ENCODE measurements at regions not wholly inside any gene's neighbourhood (a gene's known extent, or its start where the extent isn't known, plus 50 kb on each side); places are given as distances from the start of the nearest gene placed in this dataset.

GRCh38 chr13:22173610-22174009 lies 502.7 kb downstream of the FGF9 start:
- TF ChIP-seq RAD21 (IDR thresholded peaks at IDR 0.05; ENCODE audit: low read depth) (no peak), TCF7L2 (IDR thresholded peaks at IDR 0.05; ENCODE audit: borderline replicate concordance, extremely low read depth, insufficient read depth, insufficient read length) (no peak), POLR2A (IDR thresholded peaks at IDR 0.05; ENCODE audit: borderline replicate concordance, extremely low read depth, insufficient read depth, insufficient read length) (no peak), SIN3A (IDR thresholded peaks at IDR 0.05; ENCODE audit: low read depth) (no peak), EZH2 (IDR thresholded peaks at IDR 0.05) (no peak), FOSL1 (IDR thresholded peaks at IDR 0.05; ENCODE audit: low read depth) (peak; percentile 74), POLR2AphosphoS5 (IDR thresholded peaks at IDR 0.05; ENCODE audit: low read depth, low read length) (no peak)
- TF ChIP-seq, protein P1, sequence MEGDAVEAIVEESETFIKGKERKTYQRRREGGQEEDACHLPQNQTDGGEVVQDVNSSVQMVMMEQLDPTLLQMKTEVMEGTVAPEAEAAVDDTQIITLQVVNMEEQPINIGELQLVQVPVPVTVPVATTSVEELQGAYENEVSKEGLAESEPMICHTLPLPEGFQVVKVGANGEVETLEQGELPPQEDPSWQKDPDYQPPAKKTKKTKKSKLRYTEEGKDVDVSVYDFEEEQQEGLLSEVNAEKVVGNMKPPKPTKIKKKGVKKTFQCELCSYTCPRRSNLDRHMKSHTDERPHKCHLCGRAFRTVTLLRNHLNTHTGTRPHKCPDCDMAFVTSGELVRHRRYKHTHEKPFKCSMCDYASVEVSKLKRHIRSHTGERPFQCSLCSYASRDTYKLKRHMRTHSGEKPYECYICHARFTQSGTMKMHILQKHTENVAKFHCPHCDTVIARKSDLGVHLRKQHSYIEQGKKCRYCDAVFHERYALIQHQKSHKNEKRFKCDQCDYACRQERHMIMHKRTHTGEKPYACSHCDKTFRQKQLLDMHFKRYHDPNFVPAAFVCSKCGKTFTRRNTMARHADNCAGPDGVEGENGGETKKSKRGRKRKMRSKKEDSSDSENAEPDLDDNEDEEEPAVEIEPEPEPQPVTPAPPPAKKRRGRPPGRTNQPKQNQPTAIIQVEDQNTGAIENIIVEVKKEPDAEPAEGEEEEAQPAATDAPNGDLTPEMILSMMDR (IDR thresholded peaks at IDR 0.05 in 2 of 3, conservative IDR thresholded peaks at IDR 0.05 in 1 of 3; ENCODE audit: borderline replicate concordance in 1 of 3, insufficient read depth in 1 of 3, low read depth in 2 of 3, low read length in 2 of 3): no peak
- TF ChIP-seq, protein P2, sequence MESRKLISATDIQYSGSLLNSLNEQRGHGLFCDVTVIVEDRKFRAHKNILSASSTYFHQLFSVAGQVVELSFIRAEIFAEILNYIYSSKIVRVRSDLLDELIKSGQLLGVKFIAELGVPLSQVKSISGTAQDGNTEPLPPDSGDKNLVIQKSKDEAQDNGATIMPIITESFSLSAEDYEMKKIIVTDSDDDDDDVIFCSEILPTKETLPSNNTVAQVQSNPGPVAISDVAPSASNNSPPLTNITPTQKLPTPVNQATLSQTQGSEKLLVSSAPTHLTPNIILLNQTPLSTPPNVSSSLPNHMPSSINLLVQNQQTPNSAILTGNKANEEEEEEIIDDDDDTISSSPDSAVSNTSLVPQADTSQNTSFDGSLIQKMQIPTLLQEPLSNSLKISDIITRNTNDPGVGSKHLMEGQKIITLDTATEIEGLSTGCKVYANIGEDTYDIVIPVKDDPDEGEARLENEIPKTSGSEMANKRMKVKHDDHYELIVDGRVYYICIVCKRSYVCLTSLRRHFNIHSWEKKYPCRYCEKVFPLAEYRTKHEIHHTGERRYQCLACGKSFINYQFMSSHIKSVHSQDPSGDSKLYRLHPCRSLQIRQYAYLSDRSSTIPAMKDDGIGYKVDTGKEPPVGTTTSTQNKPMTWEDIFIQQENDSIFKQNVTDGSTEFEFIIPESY (IDR thresholded peaks at IDR 0.05; ENCODE audit: extremely low read depth, insufficient replicate concordance, low read length): no peak
- TF ChIP-seq, protein P3, sequence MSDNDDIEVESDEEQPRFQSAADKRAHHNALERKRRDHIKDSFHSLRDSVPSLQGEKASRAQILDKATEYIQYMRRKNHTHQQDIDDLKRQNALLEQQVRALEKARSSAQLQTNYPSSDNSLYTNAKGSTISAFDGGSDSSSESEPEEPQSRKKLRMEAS (IDR thresholded peaks at IDR 0.05): no peak

Measured in HCT116 (cell line).